IMR-90 (cell line): ENCODE measurements at regions not wholly inside any gene's neighbourhood (a gene's known extent, or its start where the extent isn't known, plus 50 kb on each side); places are given as distances from the start of the nearest gene placed in this dataset.

Experiments
- BHLHE40 ChIP-seq: fragments of 150-350 bp; IDR thresholded peaks from 2 replicates; pipeline ENCODE4 v1.6.1; 2016; ENCODE audit warnings: mild to moderate bottlenecking, low read depth, low read length
- CEBPB ChIP-seq: IDR thresholded peaks from 2 replicates; pipeline ENCODE4 v1.6.1; 2012; ENCODE audit warnings: low read depth, low read length, improper control_type of control experiment
- CHD1 ChIP-seq: IDR thresholded peaks from 2 replicates; pipeline ENCODE4 v1.6.1; 2012; ENCODE audit warnings: low read depth, low read length, improper control_type of control experiment
- FOS ChIP-seq: fragments of 150-350 bp; IDR thresholded peaks from 2 replicates; pipeline ENCODE4 v1.6.1; 2016; ENCODE audit warnings: low read depth, low read length
- MAFK ChIP-seq: IDR thresholded peaks from 2 replicates; pipeline ENCODE4 v1.6.1; 2012; ENCODE audit warnings: low read depth, low read length, improper control_type of control experiment
- MAZ ChIP-seq: IDR thresholded peaks from 2 replicates; pipeline ENCODE4 v1.6.1; 2012; ENCODE audit warnings: low read depth, mild to moderate bottlenecking, low read length, improper control_type of control experiment, moderate library complexity, borderline replicate concordance
- MXI1 ChIP-seq: IDR thresholded peaks from 2 replicates; pipeline ENCODE4 v1.6.1; 2012; ENCODE audit warnings: low read depth, mild to moderate bottlenecking, low read length, moderate library complexity, borderline replicate concordance
- POLR2A ChIP-seq: IDR thresholded peaks from 2 replicates; pipeline ENCODE4 v1.6.1; 2012; ENCODE audit warnings: mild to moderate bottlenecking, low read depth, low read length
- RAD21 ChIP-seq: IDR thresholded peaks from 2 replicates; pipeline ENCODE4 v1.6.1; 2012; ENCODE audit warnings: low read length, improper control_type of control experiment
- RCOR1 ChIP-seq: IDR thresholded peaks from 2 replicates; pipeline ENCODE4 v1.6.1; 2012; ENCODE audit warnings: mild to moderate bottlenecking, low read length, improper control_type of control experiment; ENCODE audit not compliant: insufficient replicate concordance
- RFX5 ChIP-seq: IDR thresholded peaks from 2 replicates; pipeline ENCODE4 v1.8.0; 2012; ENCODE audit warnings: low read depth, mild to moderate bottlenecking, low read length, moderate library complexity
- TF ChIP-seq, protein P1 (sequence below): conservative IDR thresholded peaks from 2 replicates; pipeline ENCODE4 v1.5.1; 2012; ENCODE audit warnings: mild to moderate bottlenecking, low read depth, low read length, improper control_type of control experiment
- TF ChIP-seq, protein P2 (sequence below): fragments of 150-350 bp; IDR thresholded peaks from 2 replicates; pipeline ENCODE4 v1.6.1; 2017; ENCODE audit warnings: mild to moderate bottlenecking, antibody characterized with exemption, low read length, low read depth
- TF ChIP-seq, protein P3 (sequence below): fragments of 150-350 bp; IDR thresholded peaks from 2 replicates; pipeline ENCODE4 v1.6.1; 2016; ENCODE audit warnings: low read depth, mild to moderate bottlenecking, low read length, moderate library complexity, borderline replicate concordance

DNA sequence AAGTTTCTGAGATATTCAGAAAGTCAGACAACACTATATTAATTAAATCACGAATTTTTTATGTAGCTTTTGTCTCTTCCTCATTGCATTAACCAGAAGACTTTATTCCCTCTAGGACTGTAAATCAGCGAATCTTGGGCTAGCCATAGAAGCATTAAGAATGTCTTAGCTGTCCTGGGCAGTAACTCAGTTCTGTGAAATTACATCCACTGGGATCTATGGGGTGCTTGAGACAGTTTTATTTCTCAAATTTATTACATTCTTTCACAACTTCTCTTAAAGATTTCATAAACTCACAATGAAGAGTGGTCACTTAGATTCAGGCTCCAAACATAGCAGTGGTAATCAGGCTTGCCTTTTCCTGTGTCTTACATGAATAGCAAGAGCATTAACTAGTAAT lies 1153.4 kb downstream of the CDH8 start:
- TF ChIP-seq, protein P1, sequence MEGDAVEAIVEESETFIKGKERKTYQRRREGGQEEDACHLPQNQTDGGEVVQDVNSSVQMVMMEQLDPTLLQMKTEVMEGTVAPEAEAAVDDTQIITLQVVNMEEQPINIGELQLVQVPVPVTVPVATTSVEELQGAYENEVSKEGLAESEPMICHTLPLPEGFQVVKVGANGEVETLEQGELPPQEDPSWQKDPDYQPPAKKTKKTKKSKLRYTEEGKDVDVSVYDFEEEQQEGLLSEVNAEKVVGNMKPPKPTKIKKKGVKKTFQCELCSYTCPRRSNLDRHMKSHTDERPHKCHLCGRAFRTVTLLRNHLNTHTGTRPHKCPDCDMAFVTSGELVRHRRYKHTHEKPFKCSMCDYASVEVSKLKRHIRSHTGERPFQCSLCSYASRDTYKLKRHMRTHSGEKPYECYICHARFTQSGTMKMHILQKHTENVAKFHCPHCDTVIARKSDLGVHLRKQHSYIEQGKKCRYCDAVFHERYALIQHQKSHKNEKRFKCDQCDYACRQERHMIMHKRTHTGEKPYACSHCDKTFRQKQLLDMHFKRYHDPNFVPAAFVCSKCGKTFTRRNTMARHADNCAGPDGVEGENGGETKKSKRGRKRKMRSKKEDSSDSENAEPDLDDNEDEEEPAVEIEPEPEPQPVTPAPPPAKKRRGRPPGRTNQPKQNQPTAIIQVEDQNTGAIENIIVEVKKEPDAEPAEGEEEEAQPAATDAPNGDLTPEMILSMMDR, result no peak
- TF ChIP-seq MAFK (no peak), MXI1 (no peak), RCOR1 (no peak), RAD21 (no peak), POLR2A (no peak), MAZ (no peak), CHD1 (no peak), CEBPB (no peak), BHLHE40 (no peak), FOS (no peak), RFX5 (no peak)
- TF ChIP-seq, protein P2, sequence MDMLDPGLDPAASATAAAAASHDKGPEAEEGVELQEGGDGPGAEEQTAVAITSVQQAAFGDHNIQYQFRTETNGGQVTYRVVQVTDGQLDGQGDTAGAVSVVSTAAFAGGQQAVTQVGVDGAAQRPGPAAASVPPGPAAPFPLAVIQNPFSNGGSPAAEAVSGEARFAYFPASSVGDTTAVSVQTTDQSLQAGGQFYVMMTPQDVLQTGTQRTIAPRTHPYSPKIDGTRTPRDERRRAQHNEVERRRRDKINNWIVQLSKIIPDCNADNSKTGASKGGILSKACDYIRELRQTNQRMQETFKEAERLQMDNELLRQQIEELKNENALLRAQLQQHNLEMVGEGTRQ, result no peak
- TF ChIP-seq, protein P3, sequence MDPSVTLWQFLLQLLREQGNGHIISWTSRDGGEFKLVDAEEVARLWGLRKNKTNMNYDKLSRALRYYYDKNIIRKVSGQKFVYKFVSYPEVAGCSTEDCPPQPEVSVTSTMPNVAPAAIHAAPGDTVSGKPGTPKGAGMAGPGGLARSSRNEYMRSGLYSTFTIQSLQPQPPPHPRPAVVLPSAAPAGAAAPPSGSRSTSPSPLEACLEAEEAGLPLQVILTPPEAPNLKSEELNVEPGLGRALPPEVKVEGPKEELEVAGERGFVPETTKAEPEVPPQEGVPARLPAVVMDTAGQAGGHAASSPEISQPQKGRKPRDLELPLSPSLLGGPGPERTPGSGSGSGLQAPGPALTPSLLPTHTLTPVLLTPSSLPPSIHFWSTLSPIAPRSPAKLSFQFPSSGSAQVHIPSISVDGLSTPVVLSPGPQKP, result no peak
